ENCODE measurements at regions not wholly inside any gene's neighbourhood (a gene's known extent, or its start where the extent isn't known, plus 50 kb on each side); places are given as distances from the start of the nearest gene placed in this dataset.

GRCh38 chr10:63744060-63744941, 223.1 kb downstream of the REEP3 start:
- DNase-seq (ENCODE audit: low spot score): no peak

GRCh38 chr10:63749915-63750314, 228.7 kb downstream of the REEP3 start:
- DNase-seq (ENCODE audit: low spot score): no peak

GRCh38 chr10:63751836-63752235, 230.6 kb downstream of the REEP3 start:
- DNase-seq (ENCODE audit: low spot score): no peak

GRCh38 chr10:63752318-63752717, 231.1 kb downstream of the REEP3 start:
- DNase-seq (ENCODE audit: low spot score): no peak

GRCh38 chr10:63753808-63754207, 232.6 kb downstream of the REEP3 start:
- DNase-seq (ENCODE audit: low spot score): no peak

GRCh38 chr10:63755441-63755840, 234.2 kb downstream of the REEP3 start:
- no peak for DNase-seq (ENCODE audit: low spot score)

GRCh38 chr10:63757067-63757466, 235.9 kb downstream of the REEP3 start:
- peak; percentile 28 for DNase-seq (ENCODE audit: low spot score)

GRCh38 chr10:63758080-63758479, 236.9 kb downstream of the REEP3 start:
- no peak for DNase-seq (ENCODE audit: low spot score)

GRCh38 chr10:63759335-63759734, 238.1 kb downstream of the REEP3 start:
- no peak for DNase-seq (ENCODE audit: low spot score)

GRCh38 chr10:63760034-63760707, 239.0 kb downstream of the REEP3 start:
- no peak for DNase-seq (ENCODE audit: low spot score)

GRCh38 chr10:63760708-63761047, 239.5 kb downstream of the REEP3 start:
- no peak for DNase-seq (ENCODE audit: low spot score)

- DNase-seq (ENCODE audit: low spot score): no peak
Observed at GRCh38 chr10:63761243-63761642, 240.0 kb downstream of the REEP3 start.

- no peak for DNase-seq (ENCODE audit: low spot score)
Observed at GRCh38 chr10:63763744-63764143, 242.5 kb downstream of the REEP3 start.

- DNase-seq (ENCODE audit: low spot score): no peak
Observed at GRCh38 chr10:63765126-63765525, 243.9 kb downstream of the REEP3 start.

GRCh38 chr10:63766745-63767137, 245.5 kb downstream of the REEP3 start:
- no peak for DNase-seq (ENCODE audit: low spot score)

GRCh38 chr10:63767138-63767801, 246.1 kb downstream of the REEP3 start:
- no peak for DNase-seq (ENCODE audit: low spot score)

GRCh38 chr10:63769367-63769766, 248.2 kb downstream of the REEP3 start:
- DNase-seq (ENCODE audit: low spot score): no peak

- no peak for DNase-seq (ENCODE audit: low spot score)
Observed at GRCh38 chr10:63770523-63770922, 249.3 kb downstream of the REEP3 start.

GRCh38 chr10:63772491-63772890, 251.3 kb downstream of the REEP3 start:
- no peak for DNase-seq (ENCODE audit: low spot score)

- DNase-seq (ENCODE audit: low spot score): no peak
Observed at GRCh38 chr10:63773106-63773505, 251.9 kb downstream of the REEP3 start.

- DNase-seq (ENCODE audit: low spot score): no peak
Observed at GRCh38 chr10:63773962-63774361, 252.8 kb downstream of the REEP3 start.

GRCh38 chr10:63780101-63780500, 258.9 kb downstream of the REEP3 start:
- no peak for DNase-seq (ENCODE audit: low spot score)

GRCh38 chr10:63781226-63781625, 260.0 kb downstream of the REEP3 start:
- no peak for DNase-seq (ENCODE audit: low spot score)

All from A172 (cell line).